ENCODE measurements at regions not wholly inside any gene's neighbourhood (a gene's known extent, or its start where the extent isn't known, plus 50 kb on each side); places are given as distances from the start of the nearest gene placed in this dataset.

GRCh38 chr10:3263082-3263481 lies 90.5 kb upstream of the PITRM1 start:
- TF ChIP-seq CTCF (IDR thresholded peaks at IDR 0.05) = no peak
- no peak for TF ChIP-seq POLR2AphosphoS5 (IDR thresholded peaks at IDR 0.05; ENCODE audit: insufficient read depth in 1 of 2, low read depth in 1 of 2)

Measured in vagina (tissue), 2 donors.